Ovary (tissue), 3 donors: ENCODE measurements at regions not wholly inside any gene's neighbourhood (a gene's known extent, or its start where the extent isn't known, plus 50 kb on each side); places are given as distances from the start of the nearest gene placed in this dataset.

ENCODE experiments used
- CTCF ChIP-seq, 3 donors: fragments of 450-650 bp in 2 of 3; fragments of 200-600 bp in 1 of 3; IDR thresholded peaks; one replicate each; pipeline versions ENCODE4 v1.5.1 to v1.8.0; 2016 to 2022; ENCODE audit warnings: antibody characterized with exemption in 3 of 3, mild to moderate bottlenecking in 1 of 3
- POLR2A ChIP-seq: fragments of 450-650 bp; IDR thresholded peaks from one replicate; pipeline ENCODE4 v1.6.1; 2017; ENCODE audit warnings: antibody characterized with exemption, mild to moderate bottlenecking, moderate library complexity
- donor health status: DM: no; HTN: no; CAD: no.

- TF ChIP-seq CTCF (IDR thresholded peaks at IDR 0.05) (no peak), POLR2A (no peak)
Observed at GRCh38 chr4:166400270-166400894, 527.3 kb downstream of the TLL1 start.
